ENCODE measurements at regions not wholly inside any gene's neighbourhood (a gene's known extent, or its start where the extent isn't known, plus 50 kb on each side); places are given as distances from the start of the nearest gene placed in this dataset.

DNA sequence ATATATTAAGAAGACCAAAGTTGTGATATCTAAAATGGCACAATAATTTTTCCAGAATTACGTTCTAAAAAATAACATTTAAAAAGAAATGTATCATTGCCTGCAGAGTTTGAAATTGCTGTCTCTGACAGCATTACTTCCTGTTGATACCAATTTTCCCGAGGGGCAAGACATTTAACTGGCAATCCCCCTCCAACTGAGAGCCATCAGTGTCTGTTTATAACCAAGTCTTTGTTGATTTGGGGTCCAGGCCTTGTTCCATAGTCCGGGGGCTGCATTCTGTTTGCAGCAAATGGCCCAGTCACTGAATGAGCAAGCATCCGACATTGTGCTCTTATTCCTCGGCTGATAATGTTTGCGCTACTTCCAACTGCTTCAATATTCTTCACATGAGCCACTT, 231.5 kb downstream of the NAF1 start:
- H3K23ac ChIP-seq (ENCODE audit: insufficient read length), result no peak overlapping the region
- no peak overlapping the region for H4K91ac ChIP-seq (replicated peaks; ENCODE audit: insufficient read length, low read length)
- no peaks in the 10 kb centered on the region for H3K23me2 ChIP-seq (ENCODE audit: low read depth, low read length)
- no peak overlapping the region for H3K27ac ChIP-seq (ENCODE audit: low read depth, low read length)
- H3K9ac ChIP-seq (replicated peaks in 1 of 4; ENCODE audit: extremely low read depth in 1 of 4, low read depth in 3 of 4, low read length in 3 of 4), result no peak overlapping the region
- no peaks in the 10 kb centered on the region for H3K9me3 ChIP-seq (ENCODE audit: insufficient read depth in 2 of 2, low read depth in 1 of 2, low read length in 1 of 2)
- ChIA-PET POLR2A (ENCODE audit: partially characterized antibody) (no interaction called here), CTCF (ENCODE audit: partially characterized antibody) (no interaction called here)
- no peak overlapping the region for H2AK5ac ChIP-seq (ENCODE audit: low read depth, low read length)
- no peak overlapping the region for H2AFZ ChIP-seq (ENCODE audit: low read length)
- 96% methylated on average over 6 of the region's 6 CpGs; no CpG with 5 or more reads in 1 of the 2 experiments for WGBS, 2 experiments (ENCODE audit: extremely low coverage in 1 of 2, insufficient coverage in 1 of 2, insufficient read length in 1 of 2, insufficient replicate concordance in 2 of 2, low coverage in 1 of 2, low lambda C conversion rate in 2 of 2, missing lambda C conversion rate in 1 of 2)
- no peaks in the 10 kb centered on the region for H3K79me2 ChIP-seq (ENCODE audit: control insufficient read depth in 1 of 2, insufficient read depth in 2 of 2, low read length in 2 of 2)
- H2BK15ac ChIP-seq (ENCODE audit: low read length), result no peak overlapping the region
- H4K20me1 ChIP-seq (replicated peaks in 1 of 2; ENCODE audit: control insufficient read depth in 1 of 2, insufficient read depth in 2 of 2, low read length in 2 of 2), result no peaks in the 10 kb centered on the region
- no peak for DNase-seq (ENCODE audit: low read depth in 1 of 2, low spot score in 2 of 2)
- no peak overlapping the region for H2BK120ac ChIP-seq (replicated peaks; ENCODE audit: low read depth, low read length)
- no peak for FAIRE-seq
- H3K4me2 ChIP-seq (ENCODE audit: insufficient read depth in 1 of 2, low read depth in 2 of 2, low read length in 2 of 2), result no peak overlapping the region
- no peak overlapping the region for H4K5ac ChIP-seq (ENCODE audit: insufficient read length, low read depth, low read length)
- H3K36me3 ChIP-seq (ENCODE audit: control insufficient read depth in 2 of 4, insufficient read depth in 4 of 4, low read length in 3 of 4), result no peaks in the 10 kb centered on the region
- no peak overlapping the region for H4K8ac ChIP-seq (ENCODE audit: extremely low read depth, insufficient read depth, low read length)
- no peak overlapping the region for H2BK12ac ChIP-seq (ENCODE audit: low read depth, low read length)
- no peaks in the 10 kb centered on the region for H3K79me1 ChIP-seq (ENCODE audit: low read depth, low read length)
- TF ChIP-seq BRCA1 (IDR thresholded peaks at IDR 0.05; ENCODE audit: low read depth, low read length) (no peak), HDAC6 (IDR thresholded peaks at IDR 0.05; ENCODE audit: low read depth, low read length) (no peak), TEAD4 (IDR thresholded peaks at IDR 0.05; ENCODE audit: low read depth, low read length) (no peak)
- no peaks in the 10 kb centered on the region for H3K4me1 ChIP-seq (replicated peaks in 1 of 4; ENCODE audit: control insufficient read depth in 3 of 4, insufficient read depth in 4 of 4, low read length in 3 of 4)
- no peak overlapping the region for H2BK5ac ChIP-seq (ENCODE audit: low read depth, low read length)
- no peak overlapping the region for H2BK20ac ChIP-seq (ENCODE audit: low read length)
- H3K18ac ChIP-seq (ENCODE audit: extremely low read depth, low read length), result no peak overlapping the region
- H3K4me3 ChIP-seq (ENCODE audit: extremely low read depth in 1 of 4, insufficient read depth in 2 of 4, low read depth in 3 of 4, low read length in 4 of 4), result no peak overlapping the region
- H3K56ac ChIP-seq (replicated peaks; ENCODE audit: insufficient read length, low read depth, low read length), result no peak overlapping the region
- H3K4ac ChIP-seq (replicated peaks; ENCODE audit: insufficient read length, low read depth, low read length), result no peak overlapping the region
- no peaks in the 10 kb centered on the region for H3K27me3 ChIP-seq (replicated peaks in 1 of 4; ENCODE audit: control insufficient read depth in 3 of 4, extremely low read depth in 1 of 4, insufficient read depth in 3 of 4, low read length in 3 of 4)
- H3K14ac ChIP-seq (ENCODE audit: insufficient read length), result no peak overlapping the region

Data from H1 (cell line).